NCI-H2029 treated with DMSO at 0.1 percent for 48 hours (cell line): ENCODE measurements at regions not wholly inside any gene's neighbourhood (a gene's known extent, or its start where the extent isn't known, plus 50 kb on each side); places are given as distances from the start of the nearest gene placed in this dataset.
"Not testable (repeated sequence)": the region's sequence is repeated elsewhere in the genome, so short reads cannot be mapped to it uniquely, and the experiment has no call there.

Experiments
- DNase-seq: peaks from one replicate; lab custom pipeline; 2025; lab: John Stamatoyannopoulos, UW

DNA sequence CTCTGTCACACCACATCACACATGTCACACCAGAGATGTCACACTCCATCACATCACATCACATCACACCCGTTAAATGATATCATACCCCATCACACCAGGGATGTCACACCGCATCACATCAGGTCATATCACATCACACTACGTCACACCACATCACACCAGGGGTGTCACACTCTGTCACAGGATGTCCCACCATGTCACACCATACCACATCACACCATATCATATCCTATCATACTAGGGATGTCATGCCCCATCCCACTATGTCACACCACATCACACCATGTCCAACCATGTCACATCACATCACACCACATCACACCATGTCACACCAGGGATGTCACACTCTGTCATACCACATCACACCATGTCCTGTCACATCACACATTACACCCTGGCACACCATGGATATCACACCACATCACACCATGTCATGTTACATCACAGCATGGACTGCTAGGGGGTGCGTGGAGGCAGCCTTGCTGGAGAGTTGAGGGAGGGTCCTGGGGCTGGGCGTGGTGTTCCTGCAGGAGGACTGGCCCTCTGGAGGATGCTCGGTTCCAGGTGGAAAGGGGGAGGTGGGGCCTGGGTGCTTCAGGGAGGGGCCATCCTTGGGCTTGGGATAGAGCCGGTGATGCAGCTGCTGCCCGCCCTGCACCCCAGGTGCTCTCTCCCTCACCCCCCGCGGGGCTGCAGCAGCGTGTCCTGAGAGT lies 134.6 kb downstream of the TMEM121 start:
- no peak for DNase-seq

DNA sequence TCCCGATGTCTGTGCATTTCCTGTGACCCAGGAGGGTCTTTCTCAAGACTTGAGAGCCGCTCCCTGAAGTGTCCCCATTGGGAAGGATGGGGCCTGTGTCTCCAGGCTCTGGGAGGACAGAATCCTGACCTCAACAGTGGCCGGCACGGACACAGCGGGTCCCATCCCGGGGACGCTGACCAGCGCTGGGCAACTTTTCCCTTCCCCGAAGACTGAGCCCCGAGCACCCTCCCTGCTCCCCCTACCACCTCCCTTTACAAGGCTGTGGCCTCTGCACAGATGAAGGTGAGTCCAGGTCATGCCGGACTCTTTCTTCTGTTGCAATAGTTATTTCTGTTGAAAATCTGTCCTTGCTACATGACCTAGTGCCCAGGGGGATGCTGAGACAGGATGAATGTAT lies 135.7 kb downstream of the TMEM121 start:
- not testable (repeated sequence) for DNase-seq

DNA sequence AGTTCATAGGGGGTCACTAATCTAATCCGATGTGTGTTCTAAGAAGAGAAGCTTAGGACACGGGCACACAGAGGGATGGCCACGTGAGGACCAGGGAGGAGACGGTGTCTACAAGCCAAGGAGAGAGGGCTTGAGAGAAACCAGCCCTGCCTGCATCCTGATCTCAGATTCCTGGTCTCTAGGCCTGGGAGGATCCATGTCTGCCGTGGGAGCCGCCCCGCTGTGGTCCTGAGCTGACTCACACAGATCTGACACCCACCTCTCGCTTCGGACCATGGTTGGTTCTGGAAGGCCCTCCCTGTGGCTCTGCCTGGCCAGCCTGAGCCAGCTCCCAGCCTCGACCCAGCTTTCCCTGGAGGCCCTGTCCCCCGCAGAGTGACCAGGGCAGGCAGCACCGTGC lies 136.2 kb downstream of the TMEM121 start:
- not testable (repeated sequence) for DNase-seq

DNA sequence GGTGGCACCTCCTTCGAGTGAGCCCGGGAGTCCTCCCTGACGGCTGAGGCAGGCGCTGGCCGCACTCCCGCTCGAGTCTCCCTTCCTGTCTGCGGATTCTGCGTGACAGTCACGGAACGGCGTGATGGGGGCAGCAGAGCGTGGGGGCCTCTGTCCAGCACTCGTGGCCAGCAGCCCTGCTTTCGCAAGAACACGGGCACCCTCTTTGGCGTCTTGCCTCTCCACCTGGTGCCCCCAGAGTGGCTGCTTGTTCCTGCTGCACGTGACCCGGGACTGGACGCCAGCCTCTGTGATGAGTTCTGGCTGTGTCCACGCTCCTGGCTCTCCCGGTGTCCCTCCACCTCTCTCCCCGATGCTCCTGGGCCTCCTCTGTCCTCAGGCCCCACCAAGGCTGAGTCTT lies 136.9 kb downstream of the TMEM121 start:
- DNase-seq, result not testable (repeated sequence)

DNA sequence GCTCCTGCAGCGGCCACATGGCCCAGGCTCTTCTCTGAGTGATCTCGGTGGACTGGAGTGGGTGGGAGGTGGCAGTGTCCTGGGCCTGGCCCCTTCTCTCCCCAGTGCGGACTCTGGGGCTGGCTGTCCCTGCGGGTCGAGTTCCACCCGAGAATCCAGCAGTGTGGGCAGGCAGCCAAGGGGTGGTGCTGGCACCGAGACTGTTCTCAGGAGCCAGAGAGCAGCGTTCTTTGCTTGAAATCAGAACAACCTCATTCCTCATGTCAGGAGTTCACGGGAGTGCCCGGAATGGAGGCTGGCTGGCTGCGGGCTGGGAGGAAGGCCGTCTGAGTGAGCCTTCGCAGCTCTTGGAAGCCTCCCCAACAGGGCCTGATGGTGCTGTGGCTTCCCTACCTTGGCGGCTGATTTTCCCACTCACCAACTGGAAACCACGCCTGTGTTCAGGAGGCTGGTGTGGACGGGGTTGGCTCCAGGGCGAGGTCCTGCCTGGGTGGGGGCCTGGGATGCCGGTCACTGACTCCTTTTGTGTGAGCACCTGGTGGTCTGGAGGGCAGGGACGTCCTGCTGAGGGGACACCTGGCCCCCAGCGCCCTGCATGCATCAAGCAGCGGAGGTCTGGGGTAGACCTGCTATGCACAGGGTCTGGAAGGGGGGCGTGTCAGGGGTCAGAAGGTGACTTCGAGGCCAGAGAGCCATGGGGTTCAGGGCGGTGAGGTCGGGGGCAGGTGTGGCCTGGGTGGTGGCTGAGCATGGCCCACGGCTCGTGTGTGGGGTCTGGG lies 137.6 kb downstream of the TMEM121 start:
- DNase-seq, result not testable (repeated sequence)

DNA sequence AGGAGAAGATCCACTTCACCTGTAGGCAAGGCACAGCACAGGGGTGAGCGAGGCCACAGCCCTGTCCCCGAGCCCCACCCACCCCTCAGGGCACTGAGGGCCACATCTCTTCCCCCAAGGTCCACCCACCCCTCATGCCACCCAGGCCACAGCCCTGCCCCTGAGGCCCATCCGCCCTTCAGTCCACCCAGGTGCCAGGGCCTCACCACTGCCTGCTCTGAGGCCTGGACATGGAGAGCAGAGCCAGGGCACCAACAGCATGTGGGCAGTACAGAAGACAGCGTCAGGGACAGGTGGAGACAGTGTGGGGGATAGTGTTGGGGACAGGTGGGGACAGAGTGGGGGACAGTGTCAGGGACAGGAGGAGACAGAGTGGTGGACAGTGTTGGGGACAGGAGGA lies 138.3 kb downstream of the TMEM121 start:
- no peak for DNase-seq

DNA sequence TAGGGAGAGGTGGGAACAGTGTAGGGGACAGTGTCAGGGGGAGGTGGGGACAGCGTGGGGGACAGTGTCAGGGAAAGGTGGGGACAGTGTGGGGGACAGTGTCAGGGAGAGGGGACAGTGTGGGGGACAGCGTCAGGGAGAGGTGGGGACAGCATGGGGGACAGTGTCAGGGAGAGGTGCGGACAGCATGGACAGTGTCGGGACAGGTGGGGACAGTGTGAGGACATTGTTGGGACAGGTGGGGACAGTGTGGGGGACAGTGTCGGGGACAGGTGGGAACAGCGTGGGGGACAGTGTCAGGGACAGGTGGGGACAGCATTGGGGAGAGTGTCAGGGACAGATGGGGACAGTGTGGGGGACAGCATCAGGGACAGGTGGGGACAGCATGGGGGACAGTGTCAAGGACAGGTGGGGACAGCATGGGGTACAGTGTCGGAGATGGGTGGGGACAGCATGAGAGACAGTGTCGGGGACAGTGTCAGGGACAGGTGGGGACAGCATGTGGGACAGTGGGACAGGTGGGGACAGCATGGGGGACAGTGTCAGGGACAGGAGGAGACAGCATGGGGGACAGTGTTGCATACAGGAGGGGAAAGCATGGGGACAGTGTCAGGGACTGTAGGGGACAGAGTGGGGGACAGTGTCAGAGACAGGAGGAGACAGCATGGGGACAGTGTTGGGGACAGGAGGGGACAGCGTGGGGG lies 139.0 kb downstream of the TMEM121 start:
- no peak for DNase-seq

DNA sequence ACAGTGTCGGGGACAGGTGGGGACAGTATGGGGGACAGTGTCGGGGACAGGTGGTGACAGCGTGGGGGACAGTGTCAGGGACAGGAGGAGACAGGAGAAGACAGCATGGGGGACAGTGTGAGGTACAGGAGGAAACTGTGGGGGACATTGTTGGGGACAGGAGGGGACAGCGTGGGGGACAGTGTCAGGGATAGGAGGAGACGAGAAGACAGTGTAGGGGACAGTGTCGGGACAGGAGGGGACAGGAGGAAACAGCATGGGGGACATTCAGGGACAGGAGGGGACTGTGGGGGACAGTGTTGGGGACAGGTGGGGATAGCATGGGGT lies 139.5 kb downstream of the TMEM121 start:
- DNase-seq, result no peak

DNA sequence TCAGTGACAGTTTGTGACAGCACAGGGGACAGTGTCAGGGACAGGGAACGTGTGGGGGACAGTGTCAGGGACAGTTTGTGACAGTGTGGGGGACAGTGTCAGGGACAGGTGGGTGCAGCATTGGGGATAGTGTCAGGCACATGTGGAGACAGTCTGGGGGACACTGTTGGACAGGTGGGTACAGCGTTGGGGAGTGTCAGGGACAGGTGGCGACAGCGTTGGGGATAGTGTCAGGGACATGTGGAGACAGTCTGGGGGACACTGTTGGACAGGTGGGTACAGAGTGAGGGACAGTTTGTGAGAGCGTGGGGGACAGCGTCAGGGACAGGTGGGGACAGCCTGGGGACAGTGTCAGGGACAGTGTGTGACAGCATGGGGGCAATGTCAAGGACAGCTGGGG lies 140.0 kb downstream of the TMEM121 start:
- no peak for DNase-seq

DNA sequence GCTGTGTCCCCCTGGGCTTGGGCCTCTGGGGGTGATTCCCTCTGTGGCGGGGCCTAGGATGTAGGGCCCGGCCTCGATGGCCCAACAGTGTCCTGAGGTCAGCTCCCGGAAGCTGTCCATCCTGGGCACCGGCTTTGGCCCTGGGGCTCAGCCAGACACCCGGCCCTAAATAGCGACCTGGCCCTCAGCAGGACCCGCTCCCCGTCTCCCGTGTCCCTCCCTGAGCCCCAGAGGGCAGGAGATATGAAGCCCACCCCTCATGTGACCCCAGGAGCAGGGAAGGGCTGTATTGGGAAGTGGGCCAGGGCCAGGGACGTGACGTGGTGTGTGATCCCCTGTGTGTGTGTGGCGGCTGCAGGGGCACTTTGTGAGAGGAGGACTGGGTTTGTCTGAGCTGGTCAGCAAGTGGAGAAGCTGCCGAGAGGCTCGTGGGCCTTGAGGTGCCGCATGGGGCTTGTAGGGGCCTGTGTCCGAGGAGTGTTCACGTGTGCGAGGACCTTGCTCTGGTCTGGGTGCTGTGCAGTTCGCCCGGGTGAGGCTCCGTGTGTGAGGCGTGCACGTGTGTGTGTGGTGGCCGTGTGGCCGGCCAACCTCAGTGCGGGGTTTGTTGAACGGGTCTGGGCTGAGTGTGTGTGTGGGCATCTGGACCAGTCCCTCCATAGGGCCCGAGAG lies 140.7 kb downstream of the TMEM121 start:
- DNase-seq, result not testable (repeated sequence)

DNA sequence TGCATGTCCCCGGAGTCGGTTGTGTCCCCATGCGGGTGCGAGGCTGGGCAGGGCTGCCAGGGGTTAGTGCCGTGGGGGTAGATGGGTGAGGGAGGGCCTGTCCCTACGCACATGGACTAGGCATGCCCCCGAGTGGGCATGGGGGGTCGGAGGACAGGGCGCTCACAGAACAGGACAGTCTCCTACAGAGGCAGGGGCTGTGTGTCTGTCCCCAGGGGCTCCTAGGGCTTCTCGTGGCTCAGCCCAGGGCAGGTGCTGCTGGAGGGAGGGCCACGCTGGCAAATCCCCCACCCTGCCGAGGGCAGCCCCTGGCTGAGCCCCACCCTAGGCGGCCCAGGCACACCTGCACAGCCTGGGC lies 141.3 kb downstream of the TMEM121 start:
- DNase-seq, result not testable (repeated sequence)

DNA sequence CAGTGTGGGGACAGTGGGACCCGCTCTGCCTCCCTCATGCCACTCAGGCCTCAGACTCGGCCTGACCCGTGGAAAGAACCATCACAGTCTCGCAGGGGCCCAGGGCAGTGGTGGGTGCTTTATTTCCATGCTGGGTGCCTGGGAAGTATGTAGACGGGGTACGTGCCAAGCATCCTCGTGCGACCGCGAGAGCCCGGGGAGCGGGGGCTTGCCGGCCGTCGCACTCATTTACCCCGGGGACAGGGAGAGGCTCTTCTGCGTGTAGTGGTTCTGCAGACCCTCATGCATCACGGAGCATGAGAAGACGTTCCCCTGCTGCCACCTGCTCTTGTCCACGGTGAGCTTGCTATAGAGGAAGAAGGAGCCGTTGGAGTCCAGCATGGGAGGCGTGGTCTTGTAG lies 141.6 kb downstream of the TMEM121 start:
- DNase-seq, result not testable (repeated sequence)

DNA sequence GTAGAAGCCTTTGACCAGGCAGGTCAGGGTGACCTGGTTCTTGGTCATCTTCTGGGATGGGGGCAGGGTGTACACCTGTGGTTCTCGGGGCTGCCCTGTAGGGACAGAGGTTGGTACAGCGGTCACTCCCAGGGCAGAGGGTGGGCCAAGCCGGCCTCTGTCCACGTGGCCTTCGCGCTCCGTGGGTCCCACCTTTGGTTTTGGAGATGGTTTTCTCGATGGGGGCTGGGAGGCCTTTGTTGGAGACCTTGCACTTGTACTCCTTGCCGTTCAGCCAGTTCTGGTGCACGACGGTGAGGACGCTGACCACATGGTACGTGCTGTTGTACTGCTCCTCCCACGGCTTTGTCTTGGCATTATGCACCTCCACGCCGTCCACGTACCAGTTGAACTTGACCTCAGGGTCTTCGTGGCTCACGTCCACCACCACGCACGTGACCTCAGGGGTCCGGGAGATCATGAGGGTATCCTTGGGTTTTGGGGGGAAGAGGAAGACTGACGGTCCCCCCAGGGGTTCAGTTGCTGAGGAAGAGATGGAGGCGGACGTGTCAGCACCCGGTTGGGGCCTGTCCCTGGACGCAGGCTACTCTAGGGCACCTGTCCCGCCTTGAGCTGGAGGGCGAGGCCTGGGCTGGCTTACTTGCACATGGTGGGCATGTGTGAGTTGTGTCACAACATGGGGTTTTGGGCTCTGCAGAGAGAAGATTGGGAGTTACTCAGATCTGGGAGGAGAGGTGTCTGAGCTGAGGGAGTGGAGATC lies 142.3 kb downstream of the TMEM121 start:
- not testable (repeated sequence) for DNase-seq

DNA sequence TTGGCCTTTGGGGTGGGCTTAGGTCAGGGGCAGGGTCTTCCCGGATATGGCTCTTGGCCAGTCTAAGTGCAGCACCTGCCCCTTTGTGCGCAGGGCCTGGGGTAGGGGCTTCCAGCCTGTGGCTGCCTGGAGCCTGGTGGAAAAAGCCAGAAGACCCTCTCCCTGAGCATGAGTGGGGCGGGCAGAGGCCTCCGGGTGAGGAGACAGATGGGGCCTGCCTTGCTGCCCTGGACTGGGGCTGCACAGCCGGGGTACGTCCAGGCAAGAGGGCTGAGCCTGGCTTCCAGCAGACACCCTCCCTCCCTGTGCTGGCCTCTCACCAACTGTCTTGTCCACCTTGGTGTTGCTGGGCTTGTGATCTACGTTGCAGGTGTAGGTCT lies 142.8 kb downstream of the TMEM121 start:
- DNase-seq, result not testable (repeated sequence)

DNA sequence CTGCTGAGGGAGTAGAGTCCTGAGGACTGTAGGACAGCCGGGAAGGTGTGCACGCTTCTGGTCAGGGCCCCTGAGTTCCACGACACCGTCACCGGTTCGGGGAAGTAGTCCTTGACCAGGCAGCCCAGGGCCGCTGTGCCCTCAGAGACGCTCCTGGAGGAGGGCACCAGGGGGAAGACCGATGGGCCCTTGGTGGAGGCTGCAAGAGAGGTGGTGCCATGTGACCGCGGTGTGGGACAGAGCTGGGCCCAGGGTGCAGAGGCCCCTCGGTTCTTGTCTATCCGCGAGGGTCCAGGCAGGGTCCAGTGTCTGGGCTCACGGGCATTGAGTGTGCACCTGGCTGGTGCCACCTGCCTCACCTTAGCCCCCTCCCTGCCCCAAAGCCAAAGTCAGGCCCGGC lies 143.3 kb downstream of the TMEM121 start:
- DNase-seq, result not testable (repeated sequence)

DNA sequence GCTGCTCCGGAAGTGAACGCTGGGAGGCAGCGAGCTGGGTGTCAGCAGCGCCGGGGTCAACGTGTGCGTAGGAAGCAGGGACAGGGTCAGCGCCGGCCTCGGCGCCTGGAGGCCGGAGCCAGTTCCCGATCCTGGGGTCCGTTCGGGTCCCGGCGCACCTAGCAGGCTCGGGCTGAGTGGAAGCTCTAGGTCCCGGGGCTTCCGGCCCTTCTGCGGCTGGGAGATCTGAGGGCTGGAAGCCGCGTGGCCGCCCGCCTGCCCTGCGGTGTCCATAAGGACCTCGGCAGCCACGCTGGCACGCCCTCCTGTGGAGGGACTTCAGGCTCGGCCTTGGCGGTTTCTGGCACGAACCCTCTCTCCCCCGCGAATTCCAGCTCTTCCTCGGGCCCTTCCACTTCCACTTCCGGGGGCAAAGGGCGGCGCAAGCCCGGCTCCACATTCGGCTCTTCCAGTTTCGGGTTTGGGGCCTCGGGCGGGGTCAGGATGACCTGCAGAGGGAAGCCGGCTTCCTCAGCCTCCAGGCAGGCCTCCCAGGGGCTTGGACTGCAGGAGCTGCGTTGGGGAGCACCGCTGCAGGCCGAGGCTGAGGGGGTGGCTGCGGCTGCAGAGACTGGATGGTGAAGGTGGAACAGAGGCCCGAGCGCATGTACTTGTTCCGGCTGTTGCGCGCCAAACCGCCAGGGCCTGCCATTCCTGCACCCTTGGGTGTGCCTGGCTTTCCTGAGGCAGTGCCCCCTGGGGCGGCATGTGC lies 146.2 kb downstream of the TMEM121 start:
- DNase-seq, result not testable (repeated sequence)

DNA sequence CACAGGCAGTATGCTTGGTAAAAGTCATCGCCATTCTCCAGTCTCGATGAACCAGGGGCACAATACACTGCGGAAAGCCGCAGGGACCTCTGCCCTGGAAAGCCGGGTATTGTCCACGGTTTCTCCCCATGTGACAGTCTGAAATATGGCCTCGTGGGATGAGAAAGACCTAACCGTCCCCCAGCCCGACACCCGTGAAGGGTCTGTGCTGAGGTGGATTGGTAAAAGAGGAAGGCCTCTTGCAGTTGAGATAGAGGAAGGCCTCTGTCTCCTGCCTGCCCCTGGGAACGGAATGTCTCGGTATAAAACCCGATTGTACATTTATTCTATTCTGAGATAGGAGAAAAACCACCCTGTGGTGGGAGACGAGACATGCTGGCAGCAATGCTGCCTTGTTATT lies 149.1 kb downstream of the TMEM121 start:
- DNase-seq, result not testable (repeated sequence)

DNA sequence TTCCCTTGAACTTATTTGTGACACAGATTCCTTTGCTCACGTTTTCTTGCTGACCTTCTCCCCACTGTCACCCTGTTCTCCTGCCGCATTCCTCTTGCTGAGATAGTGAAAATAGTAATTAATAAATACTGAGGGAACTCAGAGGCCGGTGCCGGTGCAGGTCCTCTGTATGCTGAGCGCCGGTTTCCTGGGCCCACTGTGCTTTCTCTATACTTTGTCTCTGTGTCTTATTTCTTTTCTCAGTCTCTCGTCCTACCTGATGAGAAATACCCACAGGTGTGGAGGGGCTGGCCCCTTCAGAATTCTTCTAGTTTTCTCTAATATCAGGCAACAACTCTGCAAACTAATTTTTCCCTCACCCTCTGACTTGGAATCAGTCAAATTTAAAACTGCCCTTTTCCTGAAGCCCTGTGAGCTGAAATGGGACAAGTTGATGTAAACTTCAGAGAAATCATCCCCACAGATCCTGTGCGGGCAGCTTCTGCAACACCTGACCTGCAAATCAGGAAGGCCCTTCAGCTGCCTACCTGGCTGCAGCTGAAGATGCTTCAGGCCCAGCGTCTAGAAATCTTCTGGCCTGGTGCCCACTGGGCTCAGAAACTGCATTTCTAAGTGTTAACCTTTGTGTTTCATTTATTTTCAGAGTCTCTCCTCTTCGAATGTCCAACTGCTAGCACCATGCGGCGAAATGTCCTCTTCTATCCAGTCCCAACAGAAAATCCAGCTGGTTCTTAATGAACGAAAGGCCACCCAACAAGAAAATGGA lies 149.7 kb downstream of the TMEM121 start:
- DNase-seq, result not testable (repeated sequence)

DNA sequence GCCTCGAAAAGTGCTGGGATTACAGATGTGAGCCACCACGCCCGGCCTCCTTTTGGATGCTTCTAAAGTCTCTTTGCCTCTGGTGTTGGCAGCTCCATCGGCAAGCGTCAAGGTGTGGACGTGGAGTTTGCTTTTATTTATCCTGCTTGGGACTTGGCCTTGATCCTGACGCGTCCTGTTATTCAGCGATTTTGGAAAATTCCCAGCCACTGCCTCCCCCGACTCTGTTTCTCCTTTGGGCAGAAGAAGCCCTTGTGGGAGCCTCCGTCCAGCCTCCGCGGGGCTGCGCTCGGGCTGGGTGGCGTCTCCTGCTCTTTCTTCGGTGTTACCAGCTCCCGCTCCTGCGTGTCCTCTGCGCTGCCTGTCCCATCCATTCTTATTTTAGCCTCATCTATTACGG lies 151.7 kb downstream of the TMEM121 start:
- not testable (repeated sequence) for DNase-seq
